Stomach (tissue), 8 donors: ENCODE measurements at regions not wholly inside any gene's neighbourhood (a gene's known extent, or its start where the extent isn't known, plus 50 kb on each side); places are given as distances from the start of the nearest gene placed in this dataset.

Experiments used
- DNase-seq, 2 donors: peaks; one replicate each; pipeline versions ENCODE4 v3.0.0 to v3.0.0-alpha.2; 2013 to 2019
- H3K27ac ChIP-seq, 5 donors: fragments of 200-600 bp in 4 of 5; sonication (generic) in 4 of 5; one replicate each; pipeline ENCODE4 v1.5.1; 2013 to 2019; ENCODE audit warnings: mild to moderate bottlenecking in 1 of 5, moderate library complexity in 1 of 5
- H3K27me3 ChIP-seq, 3 donors: fragments of 200-600 bp; sonication (generic); one replicate each; pipeline ENCODE4 v1.5.1; 2017 to 2019; ENCODE audit warnings: mixed run types in 1 of 3
- H3K36me3 ChIP-seq, 4 donors: fragments of 200-600 bp; sonication (generic); 1 replicate in 3 of 4; 2 replicates in 1 of 4; pipeline ENCODE4 v1.5.1; 2016 to 2019
- H3K4me1 ChIP-seq, 4 donors: fragments of 200-600 bp; sonication (generic); one replicate each; pipeline ENCODE4 v1.5.1; 2016 to 2019
- H3K4me3 ChIP-seq, 4 donors: fragments of 200-600 bp; sonication (generic) in 3 of 4; one replicate each; pipeline ENCODE4 v1.5.1; 2016 to 2019; ENCODE audit warnings: mild to moderate bottlenecking in 1 of 4
- H3K9me3 ChIP-seq, 4 donors: fragments of 200-600 bp; sonication (generic); one replicate each; pipeline ENCODE4 v1.5.1; 2016 to 2019
- EP300 ChIP-seq: sonication (generic); formaldehyde crosslinking; IDR thresholded peaks from one replicate; pipeline ENCODE4 v1.6.1; 2017; ENCODE audit warnings: antibody characterized with exemption
- POLR2A ChIP-seq, 4 donors: fragments of 450-650 bp; IDR thresholded peaks; one replicate each; pipeline ENCODE4 v1.6.1; 2016; ENCODE audit warnings: antibody characterized with exemption in 4 of 4, control low read depth in 2 of 4, mild to moderate bottlenecking in 1 of 4, moderate library complexity in 1 of 4
- POLR2AphosphoS5 ChIP-seq, 3 donors: sonication (generic); formaldehyde crosslinking; IDR thresholded peaks; one replicate each; pipeline ENCODE4 v1.6.1; 2016; ENCODE audit warnings: antibody characterized with exemption in 3 of 3
- WGBS, 5 donors: extraction: QIAGEN DNeasy Blood & Tissue Kit in 3 of 5; methylation state at CpG; one replicate each; pipeline versions ENCODE4 v1.1.5 to v1.1.7; 2013 to 2018; 5-methylcytosine and 5-hydroxymethylcytosine counted together
- intact Hi-C: fragments of 100-400 bp; cut with DNase I; formaldehyde crosslinking; loops from one replicate; pipeline ENCODE4 v1.15.1; 2023; ENCODE audit warnings: low total_unique reads
- TF ChIP-seq, protein P1 (sequence below), 7 experiments: fragments of 450-650 bp in 4 of 7; fragments of 200-600 bp in 3 of 7; sonication (generic) in 3 of 7; IDR thresholded peaks; one replicate each; pipeline ENCODE4 v1.5.1; 2016 to 2019; ENCODE audit warnings: antibody characterized with exemption in 7 of 7, control low read depth in 2 of 7, mild to moderate bottlenecking in 1 of 7
- donor health status: healthy with polysubstance abuse.
- donor health status: Bipolar disorder and iron deficiency.
- donor health status: healthy.

GRCh38 chrX:4151798-4152197 lies 438.3 kb upstream of the PRKX start:
- no peaks in the 10 kb centered on the region for H3K36me3 ChIP-seq
- peaks cover 0 to 11% (median 5%) of the 10 kb centered on the region in 4 donors for H3K9me3 ChIP-seq
- no peaks in the 10 kb centered on the region for H3K27me3 ChIP-seq
- H3K4me1 ChIP-seq = no peaks in the 10 kb centered on the region
- WGBS, 5 donors = 26 to 49% (median 33%) methylated on average over 4 of the region's 4 CpGs
- TF ChIP-seq POLR2A (IDR thresholded peaks at IDR 0.05) (no peak), EP300 (no peak)
- no peak for DNase-seq
- H3K27ac ChIP-seq = no peak overlapping the region
- intact Hi-C loops = no loop called here
- H3K4me3 ChIP-seq = no peak overlapping the region

DNA sequence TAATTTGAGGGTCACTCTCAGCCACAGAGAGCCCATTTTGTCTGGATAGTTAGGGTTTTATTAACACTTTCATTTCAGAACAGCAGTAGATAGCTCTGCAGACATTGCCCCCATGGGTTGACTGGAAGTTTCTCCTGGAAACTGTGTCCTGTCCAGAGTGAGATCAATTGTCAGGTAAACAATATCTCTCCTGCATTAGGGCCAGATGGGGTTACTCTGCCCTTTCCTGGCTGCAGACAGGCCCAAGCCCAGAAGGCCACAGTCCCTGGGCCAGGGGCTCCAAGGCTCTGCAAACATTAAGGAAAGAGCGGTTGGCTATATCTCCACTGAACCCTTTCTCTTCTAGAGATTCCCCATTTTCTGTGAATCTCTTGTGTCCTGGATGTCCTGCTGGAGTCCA lies 436.8 kb upstream of the PRKX start:
- Histone ChIP-seq H3K27ac (no peak overlapping the region), H3K9me3 (peaks cover 0 to 9% (median 3%) of the 10 kb centered on the region in 4 donors), H3K36me3 (no peaks in the 10 kb centered on the region), H3K4me1 (no peaks in the 10 kb centered on the region), H3K4me3 (no peak overlapping the region), H3K27me3 (no peaks in the 10 kb centered on the region)
- DNase-seq = no peak
- intact Hi-C loops = no loop called here
- TF ChIP-seq POLR2A (IDR thresholded peaks at IDR 0.05) = no peak
- no peak for TF ChIP-seq POLR2AphosphoS5 (IDR thresholded peaks at IDR 0.05)
- TF ChIP-seq EP300 = no peak
- TF ChIP-seq, protein P1, sequence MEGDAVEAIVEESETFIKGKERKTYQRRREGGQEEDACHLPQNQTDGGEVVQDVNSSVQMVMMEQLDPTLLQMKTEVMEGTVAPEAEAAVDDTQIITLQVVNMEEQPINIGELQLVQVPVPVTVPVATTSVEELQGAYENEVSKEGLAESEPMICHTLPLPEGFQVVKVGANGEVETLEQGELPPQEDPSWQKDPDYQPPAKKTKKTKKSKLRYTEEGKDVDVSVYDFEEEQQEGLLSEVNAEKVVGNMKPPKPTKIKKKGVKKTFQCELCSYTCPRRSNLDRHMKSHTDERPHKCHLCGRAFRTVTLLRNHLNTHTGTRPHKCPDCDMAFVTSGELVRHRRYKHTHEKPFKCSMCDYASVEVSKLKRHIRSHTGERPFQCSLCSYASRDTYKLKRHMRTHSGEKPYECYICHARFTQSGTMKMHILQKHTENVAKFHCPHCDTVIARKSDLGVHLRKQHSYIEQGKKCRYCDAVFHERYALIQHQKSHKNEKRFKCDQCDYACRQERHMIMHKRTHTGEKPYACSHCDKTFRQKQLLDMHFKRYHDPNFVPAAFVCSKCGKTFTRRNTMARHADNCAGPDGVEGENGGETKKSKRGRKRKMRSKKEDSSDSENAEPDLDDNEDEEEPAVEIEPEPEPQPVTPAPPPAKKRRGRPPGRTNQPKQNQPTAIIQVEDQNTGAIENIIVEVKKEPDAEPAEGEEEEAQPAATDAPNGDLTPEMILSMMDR (IDR thresholded peaks at IDR 0.05) = no peak
- 71 to 100% (median 93%) methylated on average over 1 of the region's 1 CpG for WGBS, 5 donors

- H3K4me1 ChIP-seq = no peaks in the 10 kb centered on the region
- no peak overlapping the region for H3K27ac ChIP-seq
- H3K27me3 ChIP-seq = no peaks in the 10 kb centered on the region
- H3K4me3 ChIP-seq = no peak overlapping the region
- H3K9me3 ChIP-seq = peaks cover 0 to 11% (median 5%) of the 10 kb centered on the region in 4 donors
- DNase-seq = no peak
- no peaks in the 10 kb centered on the region for H3K36me3 ChIP-seq
- TF ChIP-seq, protein P1 (IDR thresholded peaks at IDR 0.05) = no peak
- no peak for TF ChIP-seq POLR2AphosphoS5 (IDR thresholded peaks at IDR 0.05)
- TF ChIP-seq POLR2A (IDR thresholded peaks at IDR 0.05) = no peak
- no peak for TF ChIP-seq EP300
- intact Hi-C loops = no loop called here
- 28 to 51% (median 35%) methylated on average over 10 of the region's 10 CpGs for WGBS, 5 donors
Measured at GRCh38 chrX:4129626-4130025, 416.2 kb upstream of the PRKX start.

- intact Hi-C loops = no loop called here
- DNase-seq = no peak
- 79 to 92% (median 91%) methylated on average over 8 of the region's 8 CpGs for WGBS, 5 donors
- Histone ChIP-seq H3K36me3 (no peaks in the 10 kb centered on the region), H3K27me3 (no peaks in the 10 kb centered on the region), H3K27ac (no peak overlapping the region), H3K4me1 (no peaks in the 10 kb centered on the region), H3K4me3 (no peak overlapping the region), H3K9me3 (peaks cover 0 to 4% (median 0%) of the 10 kb centered on the region in 4 donors)
- TF ChIP-seq POLR2A (IDR thresholded peaks at IDR 0.05) (no peak), POLR2AphosphoS5 (IDR thresholded peaks at IDR 0.05) (no peak), EP300 (no peak)
- TF ChIP-seq, protein P1 (IDR thresholded peaks at IDR 0.05) = no peak
Measured at GRCh38 chrX:4118666-4119530, 405.4 kb upstream of the PRKX start.

- TF ChIP-seq, protein P1 (IDR thresholded peaks at IDR 0.05) = no peak
- TF ChIP-seq POLR2A (IDR thresholded peaks at IDR 0.05) = no peak
- Histone ChIP-seq H3K27ac (no peak overlapping the region), H3K4me3 (no peak overlapping the region), H3K27me3 (no peaks in the 10 kb centered on the region), H3K4me1 (no peaks in the 10 kb centered on the region), H3K36me3 (no peaks in the 10 kb centered on the region), H3K9me3 (peaks cover 0 to 8% (median 0%) of the 10 kb centered on the region in 4 donors)
- intact Hi-C loops = no loop called here
- DNase-seq = no peak
- WGBS, 5 donors = 50 to 62% (median 61%) methylated on average over 2 of the region's 2 CpGs
Measured at GRCh38 chrX:4110964-4111363, 397.5 kb upstream of the PRKX start.
